ENCODE measurements at regions not wholly inside any gene's neighbourhood (a gene's known extent, or its start where the extent isn't known, plus 50 kb on each side); places are given as distances from the start of the nearest gene placed in this dataset.
"Not testable (repeated sequence)": the region's sequence is repeated elsewhere in the genome, so short reads cannot be mapped to it uniquely, and the experiment has no call there.

GRCh38 chr3:153378366-153378765, 216.3 kb downstream of the RAP2B start:
- TF ChIP-seq, protein P1, sequence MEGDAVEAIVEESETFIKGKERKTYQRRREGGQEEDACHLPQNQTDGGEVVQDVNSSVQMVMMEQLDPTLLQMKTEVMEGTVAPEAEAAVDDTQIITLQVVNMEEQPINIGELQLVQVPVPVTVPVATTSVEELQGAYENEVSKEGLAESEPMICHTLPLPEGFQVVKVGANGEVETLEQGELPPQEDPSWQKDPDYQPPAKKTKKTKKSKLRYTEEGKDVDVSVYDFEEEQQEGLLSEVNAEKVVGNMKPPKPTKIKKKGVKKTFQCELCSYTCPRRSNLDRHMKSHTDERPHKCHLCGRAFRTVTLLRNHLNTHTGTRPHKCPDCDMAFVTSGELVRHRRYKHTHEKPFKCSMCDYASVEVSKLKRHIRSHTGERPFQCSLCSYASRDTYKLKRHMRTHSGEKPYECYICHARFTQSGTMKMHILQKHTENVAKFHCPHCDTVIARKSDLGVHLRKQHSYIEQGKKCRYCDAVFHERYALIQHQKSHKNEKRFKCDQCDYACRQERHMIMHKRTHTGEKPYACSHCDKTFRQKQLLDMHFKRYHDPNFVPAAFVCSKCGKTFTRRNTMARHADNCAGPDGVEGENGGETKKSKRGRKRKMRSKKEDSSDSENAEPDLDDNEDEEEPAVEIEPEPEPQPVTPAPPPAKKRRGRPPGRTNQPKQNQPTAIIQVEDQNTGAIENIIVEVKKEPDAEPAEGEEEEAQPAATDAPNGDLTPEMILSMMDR (IDR thresholded peaks at IDR 0.05 in 8 of 11, conservative IDR thresholded peaks at IDR 0.05 in 3 of 11) = not testable (repeated sequence)
- TF ChIP-seq POLR2AphosphoS5, POLR2A (IDR thresholded peaks at IDR 0.05): not testable (repeated sequence)

Measured in spleen (tissue), 7 donors.